ENCODE measurements at regions not wholly inside any gene's neighbourhood (a gene's known extent, or its start where the extent isn't known, plus 50 kb on each side); places are given as distances from the start of the nearest gene placed in this dataset.

DNA sequence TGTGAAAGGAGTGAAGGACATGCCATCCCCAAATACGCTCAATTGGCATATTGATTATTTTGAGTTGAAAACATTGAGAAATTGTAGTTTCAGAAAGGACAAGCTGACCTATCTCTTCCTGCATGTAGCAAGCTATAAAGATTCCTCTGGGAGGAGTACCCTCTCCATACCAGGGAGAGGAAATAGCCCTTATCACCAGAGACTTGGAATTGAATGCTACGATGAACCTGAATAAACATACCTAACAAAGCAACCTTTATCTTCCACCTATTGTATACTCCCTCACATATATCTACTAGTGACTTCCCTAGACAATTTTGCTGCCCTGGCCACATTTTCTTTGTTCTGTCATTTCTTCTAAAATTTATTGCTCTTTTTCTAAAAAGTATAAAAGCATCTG is 150.2 kb upstream of the EEPD1 start:
- TF ChIP-seq EP300 (IDR thresholded peaks at IDR 0.05; ENCODE audit: low read depth) (no peak), CTCF (IDR thresholded peaks at IDR 0.05) (no peak), POLR2A (IDR thresholded peaks at IDR 0.05) (no peak), POLR2AphosphoS5 (IDR thresholded peaks at IDR 0.05) (no peak)
